ENCODE measurements at regions not wholly inside any gene's neighbourhood (a gene's known extent, or its start where the extent isn't known, plus 50 kb on each side); places are given as distances from the start of the nearest gene placed in this dataset.
A peak's percentile ranks its signal among the peaks of the same experiment; 100 is the strongest.

- in situ Hi-C loops (cut with HindIII; ENCODE audit: low pct_unique_long_range_greater_than_20kb, low sequenced_read_pairs), result loop anchor here (25.0 kb wide), 1 partner anchor 288 kb away; no protein-coding TSS in a partner anchor
- DNase-seq (ENCODE audit: low read depth), result no peak
Measured at GRCh38 chr4:53924333-53925049, 139.9 kb downstream of the CHIC2 start.

- DNase-seq (ENCODE audit: low read depth), result no peak
- in situ Hi-C loops (cut with HindIII; ENCODE audit: low pct_unique_long_range_greater_than_20kb, low sequenced_read_pairs), result no loop called here
Measured at GRCh38 chr4:53923921-53924320, 140.5 kb downstream of the CHIC2 start.

GRCh38 chr4:53921856-53922255, 142.5 kb downstream of the CHIC2 start:
- in situ Hi-C loops (cut with HindIII; ENCODE audit: low pct_unique_long_range_greater_than_20kb, low sequenced_read_pairs), result no loop called here
- no peak for DNase-seq (ENCODE audit: low read depth)

GRCh38 chr4:53920883-53921282, 143.5 kb downstream of the CHIC2 start:
- in situ Hi-C loops (cut with HindIII; ENCODE audit: low pct_unique_long_range_greater_than_20kb, low sequenced_read_pairs), result no loop called here

GRCh38 chr4:53920116-53920515, 144.3 kb downstream of the CHIC2 start:
- DNase-seq (ENCODE audit: low read depth), result no peak
- in situ Hi-C loops (cut with HindIII; ENCODE audit: low pct_unique_long_range_greater_than_20kb, low sequenced_read_pairs), result no loop called here

More at GRCh38 chr4:53920883-53921282, 143.5 kb downstream of the CHIC2 start:
- no peak for DNase-seq (ENCODE audit: low read depth)

GRCh38 chr4:53919535-53919934, 144.9 kb downstream of the CHIC2 start:
- in situ Hi-C loops (cut with HindIII; ENCODE audit: low pct_unique_long_range_greater_than_20kb, low sequenced_read_pairs), result no loop called here
- no peak for DNase-seq (ENCODE audit: low read depth)

- in situ Hi-C loops (cut with HindIII; ENCODE audit: low pct_unique_long_range_greater_than_20kb, low sequenced_read_pairs), result no loop called here
- no peak for DNase-seq (ENCODE audit: low read depth)
Measured at GRCh38 chr4:53917729-53918128, 146.7 kb downstream of the CHIC2 start.

- DNase-seq (ENCODE audit: low read depth), result no peak
- in situ Hi-C loops (cut with HindIII; ENCODE audit: low pct_unique_long_range_greater_than_20kb, low sequenced_read_pairs), result no loop called here
Measured at GRCh38 chr4:53916431-53916889, 147.9 kb downstream of the CHIC2 start.

- in situ Hi-C loops (cut with HindIII; ENCODE audit: low pct_unique_long_range_greater_than_20kb, low sequenced_read_pairs), result no loop called here
Measured at GRCh38 chr4:53914313-53915016, 149.9 kb downstream of the CHIC2 start.

GRCh38 chr4:53913771-53914170, 150.6 kb downstream of the CHIC2 start:
- in situ Hi-C loops (cut with HindIII; ENCODE audit: low pct_unique_long_range_greater_than_20kb, low sequenced_read_pairs), result no loop called here
- DNase-seq (ENCODE audit: low read depth), result no peak

More at GRCh38 chr4:53914313-53915016, 149.9 kb downstream of the CHIC2 start:
- peak; percentile 33 for DNase-seq (ENCODE audit: low read depth)

- in situ Hi-C loops (cut with HindIII; ENCODE audit: low pct_unique_long_range_greater_than_20kb, low sequenced_read_pairs), result no loop called here
- no peak for DNase-seq (ENCODE audit: low read depth)
Measured at GRCh38 chr4:53912766-53913497, 151.5 kb downstream of the CHIC2 start.

GRCh38 chr4:53908661-53909078, 155.7 kb downstream of the CHIC2 start:
- in situ Hi-C loops (cut with HindIII; ENCODE audit: low pct_unique_long_range_greater_than_20kb, low sequenced_read_pairs), result no loop called here
- peak; percentile 68 for DNase-seq (ENCODE audit: low read depth)

- in situ Hi-C loops (cut with HindIII; ENCODE audit: low pct_unique_long_range_greater_than_20kb, low sequenced_read_pairs), result no loop called here
- DNase-seq (ENCODE audit: low read depth), result no peak
Measured at GRCh38 chr4:53907772-53908171, 156.6 kb downstream of the CHIC2 start.

- in situ Hi-C loops (cut with HindIII; ENCODE audit: low pct_unique_long_range_greater_than_20kb, low sequenced_read_pairs), result no loop called here
- no peak for DNase-seq (ENCODE audit: low read depth)
Measured at GRCh38 chr4:53906606-53907190, 157.7 kb downstream of the CHIC2 start.

- peak; percentile 33 for DNase-seq (ENCODE audit: low read depth)
- in situ Hi-C loops (cut with HindIII; ENCODE audit: low pct_unique_long_range_greater_than_20kb, low sequenced_read_pairs), result no loop called here
Measured at GRCh38 chr4:53905941-53906377, 158.4 kb downstream of the CHIC2 start.

- in situ Hi-C loops (cut with HindIII; ENCODE audit: low pct_unique_long_range_greater_than_20kb, low sequenced_read_pairs), result no loop called here
- DNase-seq (ENCODE audit: low read depth), result no peak
Measured at GRCh38 chr4:53905276-53905940, 159.0 kb downstream of the CHIC2 start.

GRCh38 chr4:53902786-53903185, 161.6 kb downstream of the CHIC2 start:
- in situ Hi-C loops (cut with HindIII; ENCODE audit: low pct_unique_long_range_greater_than_20kb, low sequenced_read_pairs), result no loop called here
- no peak for DNase-seq (ENCODE audit: low read depth)

GRCh38 chr4:53900271-53900649, 164.1 kb downstream of the CHIC2 start:
- in situ Hi-C loops (cut with HindIII; ENCODE audit: low pct_unique_long_range_greater_than_20kb, low sequenced_read_pairs), result no loop called here
- DNase-seq (ENCODE audit: low read depth), result no peak
